ENCODE measurements at regions not wholly inside any gene's neighbourhood (a gene's known extent, or its start where the extent isn't known, plus 50 kb on each side); places are given as distances from the start of the nearest gene placed in this dataset.
"Not testable (repeated sequence)": the region's sequence is repeated elsewhere in the genome, so short reads cannot be mapped to it uniquely, and the experiment has no call there.

GRCh38 chr10:95137990-95138625 lies 55.9 kb upstream of the ACSM6 start:
- not testable (repeated sequence) for DNase-seq

GRCh38 chr10:95134490-95134889 lies 59.5 kb upstream of the ACSM6 start:
- DNase-seq, result no peak

GRCh38 chr10:95133997-95134396 lies 60.0 kb upstream of the ACSM6 start:
- DNase-seq, result no peak

- DNase-seq, result peak; percentile 56
Observed at GRCh38 chr10:95133016-95133752, 60.9 kb upstream of the ACSM6 start.

GRCh38 chr10:95130429-95130828 lies 61.1 kb upstream of the CYP2C8 start:
- DNase-seq, result not testable (repeated sequence)

GRCh38 chr10:95125582-95125981 lies 56.3 kb upstream of the CYP2C8 start:
- DNase-seq, result no peak

GRCh38 chr10:95122736-95123135 lies 53.4 kb upstream of the CYP2C8 start:
- DNase-seq, result no peak

GRCh38 chr10:95121904-95122303 lies 52.6 kb upstream of the CYP2C8 start:
- no peak for DNase-seq

All from stimulated activated CD4-positive, alpha-beta T cell treated with anti-CD3 and anti-CD28 coated beads, Interleukin-12 subunit alpha, Interleukin-12 subunit beta, amount 100 ng/mL, for 4 hours (primary cell).